ENCODE measurements at regions not wholly inside any gene's neighbourhood (a gene's known extent, or its start where the extent isn't known, plus 50 kb on each side); places are given as distances from the start of the nearest gene placed in this dataset.
A peak's percentile ranks its signal among the peaks of the same experiment; 100 is the strongest.
"Not testable (repeated sequence)": the region's sequence is repeated elsewhere in the genome, so short reads cannot be mapped to it uniquely, and the experiment has no call there.

GRCh38 chr1:116851189-116851588 is 58.5 kb upstream of the PTGFRN start:
- not testable (repeated sequence) for DNase-seq (ENCODE audit: low spot score)

GRCh38 chr1:116851846-116852245 is 57.9 kb upstream of the PTGFRN start:
- no peak for DNase-seq (ENCODE audit: low spot score)

- no peak for DNase-seq (ENCODE audit: low spot score)
Measured at GRCh38 chr1:116852367-116852766, 57.3 kb upstream of the PTGFRN start.

- no peak for DNase-seq (ENCODE audit: low spot score)
Measured at GRCh38 chr1:116852910-116853309, 56.8 kb upstream of the PTGFRN start.

- peak; percentile 86 for DNase-seq (ENCODE audit: low spot score)
Measured at GRCh38 chr1:116853680-116854402, 55.9 kb upstream of the PTGFRN start.

- no peak for DNase-seq (ENCODE audit: low spot score)
Measured at GRCh38 chr1:116854403-116854690, 55.4 kb upstream of the PTGFRN start.

- DNase-seq (ENCODE audit: low spot score) = no peak
Measured at GRCh38 chr1:116854716-116855115, 55.0 kb upstream of the PTGFRN start.

- DNase-seq (ENCODE audit: low spot score) = peak; percentile 22
Measured at GRCh38 chr1:116855191-116855619, 54.5 kb upstream of the PTGFRN start.

GRCh38 chr1:116855773-116856201 is 53.9 kb upstream of the PTGFRN start:
- no peak for DNase-seq (ENCODE audit: low spot score)

- DNase-seq (ENCODE audit: low spot score) = no peak
Measured at GRCh38 chr1:116856312-116856711, 53.4 kb upstream of the PTGFRN start.

- no peak for DNase-seq (ENCODE audit: low spot score)
Measured at GRCh38 chr1:116857092-116857491, 52.6 kb upstream of the PTGFRN start.
